HFFc6 (cell line): ENCODE measurements at regions not wholly inside any gene's neighbourhood (a gene's known extent, or its start where the extent isn't known, plus 50 kb on each side); places are given as distances from the start of the nearest gene placed in this dataset.

Experiments used
- DNase-seq: peaks from one replicate; pipeline ENCODE4 v3.0.0-alpha.2; 2018
- H3K27ac Mint-ChIP-seq: 2 replicates; pipeline ENCODE4 v1.8.0; 2020; ENCODE audit warnings: mild to moderate bottlenecking, mixed read lengths
- H3K27me3 Mint-ChIP-seq: 2 replicates; pipeline ENCODE4 v1.8.0; 2021; ENCODE audit warnings: mild to moderate bottlenecking, moderate library complexity, mixed read lengths; ENCODE audit not compliant: insufficient read depth
- H3K36me3 Mint-ChIP-seq: 2 replicates; pipeline ENCODE4 v1.8.0; 2021; ENCODE audit warnings: low read depth, mixed read lengths
- H3K4me1 Mint-ChIP-seq: 2 replicates; pipeline ENCODE4 v1.8.0; 2020; ENCODE audit warnings: low read depth, mixed read lengths
- H3K4me3 Mint-ChIP-seq: 2 replicates; pipeline ENCODE4 v1.8.0; 2020; ENCODE audit warnings: mild to moderate bottlenecking, moderate library complexity, mixed read lengths
- H3K9me3 Mint-ChIP-seq: 2 replicates; pipeline ENCODE4 v1.8.0; 2020; ENCODE audit warnings: mild to moderate bottlenecking, mixed read lengths
- TF ChIP-seq, protein P1 (sequence below): fragments of 200-600 bp; sonication (generic); IDR thresholded peaks from 2 replicates; pipeline ENCODE4 v1.5.0; 2021; ENCODE audit warnings: antibody characterized with exemption, mild to moderate bottlenecking

DNA sequence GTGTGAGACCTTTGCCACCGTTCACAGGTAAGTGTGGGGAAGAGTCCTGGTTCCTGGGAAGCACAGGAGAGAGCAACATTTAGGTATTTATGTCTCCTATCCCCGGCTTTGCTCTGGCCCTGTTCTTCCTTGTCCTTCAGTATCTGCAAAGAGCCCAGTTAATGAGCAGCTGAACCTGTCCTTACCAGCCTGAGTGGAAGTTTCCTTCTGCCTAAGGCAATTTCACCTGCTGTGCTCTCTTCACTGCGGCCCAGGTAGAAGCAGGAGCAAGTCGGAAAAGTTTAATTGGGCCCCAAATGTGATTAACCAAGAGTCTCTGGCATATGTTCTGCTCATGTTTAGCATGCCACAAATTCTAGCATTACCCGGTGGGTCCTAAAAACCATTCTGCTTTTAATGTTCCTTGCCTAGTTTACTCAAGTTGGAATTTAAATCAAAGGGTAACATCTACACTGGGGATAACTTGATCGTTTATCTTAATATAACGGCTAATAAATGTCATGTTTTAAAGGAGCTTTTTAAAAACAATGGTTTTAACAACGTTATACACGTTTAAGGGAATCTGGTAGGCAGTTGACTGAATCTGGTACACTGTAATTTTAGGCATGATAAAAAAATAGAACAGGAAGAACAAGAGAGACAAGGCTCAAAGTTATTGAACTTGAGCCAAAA lies 817.1 kb downstream of the TYW1 start:
- TF ChIP-seq, protein P1, sequence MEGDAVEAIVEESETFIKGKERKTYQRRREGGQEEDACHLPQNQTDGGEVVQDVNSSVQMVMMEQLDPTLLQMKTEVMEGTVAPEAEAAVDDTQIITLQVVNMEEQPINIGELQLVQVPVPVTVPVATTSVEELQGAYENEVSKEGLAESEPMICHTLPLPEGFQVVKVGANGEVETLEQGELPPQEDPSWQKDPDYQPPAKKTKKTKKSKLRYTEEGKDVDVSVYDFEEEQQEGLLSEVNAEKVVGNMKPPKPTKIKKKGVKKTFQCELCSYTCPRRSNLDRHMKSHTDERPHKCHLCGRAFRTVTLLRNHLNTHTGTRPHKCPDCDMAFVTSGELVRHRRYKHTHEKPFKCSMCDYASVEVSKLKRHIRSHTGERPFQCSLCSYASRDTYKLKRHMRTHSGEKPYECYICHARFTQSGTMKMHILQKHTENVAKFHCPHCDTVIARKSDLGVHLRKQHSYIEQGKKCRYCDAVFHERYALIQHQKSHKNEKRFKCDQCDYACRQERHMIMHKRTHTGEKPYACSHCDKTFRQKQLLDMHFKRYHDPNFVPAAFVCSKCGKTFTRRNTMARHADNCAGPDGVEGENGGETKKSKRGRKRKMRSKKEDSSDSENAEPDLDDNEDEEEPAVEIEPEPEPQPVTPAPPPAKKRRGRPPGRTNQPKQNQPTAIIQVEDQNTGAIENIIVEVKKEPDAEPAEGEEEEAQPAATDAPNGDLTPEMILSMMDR: no peak

DNA sequence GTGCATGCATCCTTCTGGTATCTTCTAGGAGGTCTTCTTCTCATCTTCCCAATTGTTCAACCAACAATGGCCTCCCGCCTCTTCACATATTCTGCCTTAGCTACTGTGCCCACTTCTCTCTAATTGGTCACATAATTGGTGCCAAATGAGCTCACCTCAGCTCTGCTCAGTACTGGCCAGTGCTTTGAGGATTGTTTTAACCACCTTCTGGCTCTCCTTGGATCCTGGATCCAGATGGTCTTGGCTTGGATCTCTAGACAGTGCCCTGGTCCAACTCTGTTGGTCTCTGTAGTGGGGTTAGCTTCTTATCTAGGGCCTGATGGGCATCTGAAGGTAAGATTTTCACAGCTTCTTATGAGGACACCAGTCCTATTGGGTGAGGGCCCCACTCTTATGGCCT lies 820.8 kb downstream of the TYW1 start:
- no peak for DNase-seq
- Mint-ChIP-seq H3K4me1 (no peaks in the 10 kb centered on the region), H3K4me3 (no peak overlapping the region), H3K9me3 (peaks cover 61% of the 10 kb centered on the region), H3K27ac (no peak overlapping the region), H3K27me3 (peaks cover 3% of the 10 kb centered on the region), H3K36me3 (0 out of 2 replicates have a peak, but pooled peaks cover 13% of the 10 kb centered on the region)
- TF ChIP-seq, protein P1: no peak

More for the DNA sequence above, 817.1 kb downstream of the TYW1 start:
- peaks cover 60% of the 10 kb centered on the region for H3K9me3 Mint-ChIP-seq
- no peaks in the 10 kb centered on the region for H3K4me1 Mint-ChIP-seq
- H3K36me3 Mint-ChIP-seq: peaks cover 15% of the 10 kb centered on the region; the same call in 1 of the 2 replicates
- no peak overlapping the region for H3K27ac Mint-ChIP-seq
- H3K27me3 Mint-ChIP-seq: no peaks in the 10 kb centered on the region; the same call in none of the 2 replicates
- no peak for DNase-seq
- H3K4me3 Mint-ChIP-seq: no peak overlapping the region

DNA sequence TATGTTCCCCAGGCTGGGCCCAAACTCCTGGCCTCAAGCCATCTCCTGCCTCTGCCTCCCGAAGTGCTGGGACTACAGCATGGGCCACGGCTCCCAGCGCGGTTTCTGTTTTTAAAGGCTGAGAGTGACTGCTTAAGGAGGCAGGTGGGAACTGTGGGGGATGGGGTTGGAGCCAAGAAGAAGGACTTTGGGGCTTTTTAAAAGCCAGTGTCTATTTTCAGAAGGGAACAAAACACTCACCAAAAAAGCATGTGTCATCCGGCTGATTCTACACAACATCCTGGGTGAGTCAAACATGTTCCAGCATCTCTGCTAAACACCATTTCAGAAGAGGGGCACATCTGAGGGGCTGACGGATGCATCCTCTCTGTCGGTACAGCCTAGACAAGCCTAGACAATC lies 824.5 kb downstream of the TYW1 start:
- no peak overlapping the region for H3K4me3 Mint-ChIP-seq
- H3K9me3 Mint-ChIP-seq: peaks cover 50% of the 10 kb centered on the region
- no peak for DNase-seq
- H3K4me1 Mint-ChIP-seq: no peaks in the 10 kb centered on the region
- no peak overlapping the region for H3K27ac Mint-ChIP-seq
- TF ChIP-seq, protein P1: no peak
- peaks cover 10% of the 10 kb centered on the region; the same call in 1 of the 2 replicates for H3K36me3 Mint-ChIP-seq
- peaks cover 3% of the 10 kb centered on the region; the same call in 1 of the 2 replicates for H3K27me3 Mint-ChIP-seq

DNA sequence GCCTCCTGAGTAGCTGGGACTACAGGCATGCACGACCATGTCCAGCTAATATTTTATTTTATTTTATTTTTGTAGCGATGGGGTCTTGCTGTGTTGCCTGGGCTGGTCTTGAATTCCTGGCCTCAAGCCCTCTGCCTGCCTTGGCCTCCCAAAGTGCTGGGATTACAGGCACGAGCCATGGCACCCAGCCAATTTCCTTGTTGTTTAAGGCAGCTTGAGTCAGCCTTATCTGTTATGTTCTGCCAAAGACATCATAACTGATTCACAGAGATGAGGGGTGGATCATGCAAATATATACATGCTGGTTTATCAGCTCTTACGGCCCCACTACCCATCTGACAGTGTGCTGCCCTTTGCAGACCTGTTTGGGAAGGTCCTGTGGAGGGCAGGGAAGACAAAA lies 826.7 kb downstream of the TYW1 start:
- Mint-ChIP-seq H3K9me3 (peaks cover 41% of the 10 kb centered on the region), H3K4me1 (no peaks in the 10 kb centered on the region), H3K27ac (no peak overlapping the region), H3K36me3 (peaks cover 8% of the 10 kb centered on the region; the same call in 1 of the 2 replicates), H3K27me3 (peaks cover 3% of the 10 kb centered on the region; the same call in 1 of the 2 replicates), H3K4me3 (no peak overlapping the region)
- TF ChIP-seq, protein P1: no peak
- DNase-seq: no peak

DNA sequence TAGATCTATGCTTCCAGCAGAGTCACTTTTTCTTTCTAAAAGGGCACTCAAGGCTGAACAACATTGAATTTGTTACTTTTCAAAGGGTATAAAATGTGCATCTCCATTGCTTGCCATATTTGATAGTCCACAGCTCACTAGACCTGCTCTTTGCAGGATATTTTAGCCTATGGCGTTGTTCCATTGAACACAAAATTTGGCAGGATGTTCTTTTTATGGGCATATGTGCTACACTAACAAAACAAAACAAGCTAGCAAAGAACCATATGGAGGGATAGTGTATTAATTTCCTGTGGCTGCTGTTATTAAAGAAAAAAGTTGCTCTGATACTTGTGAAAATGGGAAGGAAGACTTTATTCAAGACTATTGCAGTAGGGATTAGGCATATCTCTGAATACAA lies 828.7 kb downstream of the TYW1 start:
- Mint-ChIP-seq H3K9me3 (peaks cover 28% of the 10 kb centered on the region), H3K4me3 (no peak overlapping the region), H3K27ac (no peak overlapping the region), H3K27me3 (no peaks in the 10 kb centered on the region), H3K36me3 (peaks cover 5% of the 10 kb centered on the region; the same call in 1 of the 2 replicates), H3K4me1 (no peaks in the 10 kb centered on the region)
- TF ChIP-seq, protein P1: no peak
- no peak for DNase-seq
